Upper lobe of left lung (tissue), 4 donors: ENCODE measurements at regions not wholly inside any gene's neighbourhood (a gene's known extent, or its start where the extent isn't known, plus 50 kb on each side); places are given as distances from the start of the nearest gene placed in this dataset.

ENCODE experiments used
- CTCF ChIP-seq, 6 experiments: fragments of 450-650 bp in 4 of 6; fragments of 200-600 bp in 2 of 6; sonication (generic) in 2 of 6; IDR thresholded peaks; one replicate each; pipeline ENCODE4 v1.5.1; 2016 to 2019; ENCODE audit warnings: antibody characterized with exemption in 6 of 6
- EP300 ChIP-seq, 4 donors: sonication (generic); formaldehyde crosslinking; IDR thresholded peaks; one replicate each; pipeline ENCODE4 v1.5.1; 2017; ENCODE audit warnings: antibody characterized with exemption in 4 of 4, control low read depth in 2 of 4
- POLR2A ChIP-seq, 4 donors: fragments of 450-650 bp; IDR thresholded peaks; one replicate each; pipeline ENCODE4 v1.5.1; 2016 to 2017; ENCODE audit warnings: antibody characterized with exemption in 4 of 4, mild to moderate bottlenecking in 2 of 4

DNA sequence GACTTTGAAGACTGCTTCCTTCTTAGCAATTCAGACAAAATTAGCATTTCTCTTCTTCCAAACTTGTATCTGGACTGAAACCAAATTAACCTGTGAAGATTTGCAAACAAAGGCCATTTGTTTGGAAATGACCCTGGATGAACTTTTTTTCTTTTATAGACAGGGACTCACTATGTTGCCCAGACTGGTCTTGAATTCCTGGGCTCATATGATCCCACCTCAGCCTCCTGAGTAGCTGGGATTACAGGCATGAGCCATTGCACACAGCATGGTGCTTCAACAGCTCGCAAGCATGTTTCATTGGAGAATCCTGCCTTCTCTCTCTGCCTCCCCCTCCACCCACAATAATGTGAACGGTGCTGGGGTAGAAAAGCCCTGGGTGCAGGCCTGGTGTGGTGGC lies 170.2 kb downstream of the ARL4C start:
- TF ChIP-seq EP300 (IDR thresholded peaks at IDR 0.05) (no peak), CTCF (IDR thresholded peaks at IDR 0.05) (no peak), POLR2A (IDR thresholded peaks at IDR 0.05) (no peak)
